ENCODE measurements at regions not wholly inside any gene's neighbourhood (a gene's known extent, or its start where the extent isn't known, plus 50 kb on each side); places are given as distances from the start of the nearest gene placed in this dataset.

GRCh38 chr6:168888786-168889345, 364.8 kb downstream of the THBS2 start:
- intact Hi-C loops (cut with DNase I), result loop anchor here (10.0 kb wide), 2 partner anchors 274 to 734 kb away; no protein-coding TSS in a partner anchor
- TF ChIP-seq CTCF (IDR thresholded peaks at IDR 0.05), result no peak
- no peaks in the 10 kb centered on the region for H3K4me1 ChIP-seq

GRCh38 chr6:168888102-168888501, 365.5 kb downstream of the THBS2 start:
- Histone ChIP-seq H3K9ac (ENCODE audit: low read depth in 2 of 2, low read length in 2 of 2) (no peak overlapping the region), H3K4me3 (no peak overlapping the region), H3K4me1 (no peaks in the 10 kb centered on the region), H3K36me3 (no peaks in the 10 kb centered on the region), H3K27ac (no peak overlapping the region), H3K9me3 (no peaks in the 10 kb centered on the region), H3K27me3 (no peaks in the 10 kb centered on the region)
- intact Hi-C loops (cut with DNase I), result loop anchor here (10.0 kb wide), 2 partner anchors 273 to 733 kb away; no protein-coding TSS in a partner anchor
- DNase-seq, result no peak
- no peak for TF ChIP-seq CTCF (IDR thresholded peaks at IDR 0.05)

More at GRCh38 chr6:168888786-168889345, 364.8 kb downstream of the THBS2 start:
- Histone ChIP-seq H3K27me3 (no peaks in the 10 kb centered on the region), H3K9me3 (no peaks in the 10 kb centered on the region), H3K27ac (no peak overlapping the region), H3K36me3 (no peaks in the 10 kb centered on the region), H3K9ac (ENCODE audit: low read depth in 2 of 2, low read length in 2 of 2) (no peak overlapping the region), H3K4me3 (no peak overlapping the region)
- no peak for DNase-seq

GRCh38 chr6:168887621-168888020, 366.0 kb downstream of the THBS2 start:
- intact Hi-C loops (cut with DNase I), result loop anchor here (10.0 kb wide), 2 partner anchors 273 to 733 kb away; no protein-coding TSS in a partner anchor

GRCh38 chr6:168886964-168887363, 366.7 kb downstream of the THBS2 start:
- Histone ChIP-seq H3K27ac (no peak overlapping the region), H3K4me1 (no peaks in the 10 kb centered on the region), H3K36me3 (no peaks in the 10 kb centered on the region), H3K27me3 (no peaks in the 10 kb centered on the region), H3K9ac (ENCODE audit: low read depth in 2 of 2, low read length in 2 of 2) (no peak overlapping the region), H3K9me3 (no peaks in the 10 kb centered on the region), H3K4me3 (no peak overlapping the region)
- TF ChIP-seq CTCF (IDR thresholded peaks at IDR 0.05), result no peak
- intact Hi-C loops (cut with DNase I), result loop anchor here (10.0 kb wide), 2 partner anchors 272 to 732 kb away; no protein-coding TSS in a partner anchor
- no peak for DNase-seq

More at GRCh38 chr6:168887621-168888020, 366.0 kb downstream of the THBS2 start:
- TF ChIP-seq CTCF (IDR thresholded peaks at IDR 0.05), result no peak
- Histone ChIP-seq H3K9me3 (no peaks in the 10 kb centered on the region), H3K27me3 (no peaks in the 10 kb centered on the region), H3K4me3 (no peak overlapping the region), H3K27ac (no peak overlapping the region), H3K9ac (ENCODE audit: low read depth in 2 of 2, low read length in 2 of 2) (no peak overlapping the region), H3K36me3 (no peaks in the 10 kb centered on the region), H3K4me1 (no peaks in the 10 kb centered on the region)
- no peak for DNase-seq

GRCh38 chr6:168885751-168886742, 367.6 kb downstream of the THBS2 start:
- Histone ChIP-seq H3K27ac (no peak overlapping the region), H3K4me1 (no peaks in the 10 kb centered on the region), H3K9ac (ENCODE audit: low read depth in 2 of 2, low read length in 2 of 2) (no peak overlapping the region), H3K27me3 (no peaks in the 10 kb centered on the region), H3K9me3 (no peaks in the 10 kb centered on the region), H3K36me3 (no peaks in the 10 kb centered on the region), H3K4me3 (no peak overlapping the region)
- no peak for DNase-seq
- intact Hi-C loops (cut with DNase I), result loop anchor here (10.0 kb wide), 2 partner anchors 271 to 731 kb away; no protein-coding TSS in a partner anchor
- no peak for TF ChIP-seq CTCF (IDR thresholded peaks at IDR 0.05)
